Vagina (tissue), 2 donors: ENCODE measurements at regions not wholly inside any gene's neighbourhood (a gene's known extent, or its start where the extent isn't known, plus 50 kb on each side); places are given as distances from the start of the nearest gene placed in this dataset.

Source experiments
- DNase-seq, 2 donors: peaks; one replicate each; pipeline ENCODE4 v3.0.0-alpha.2; 2017; ENCODE audit errors: extremely low spot score in 2 of 2
- H3K27ac ChIP-seq: fragments of 200-600 bp; sonication (generic); one replicate; pipeline ENCODE4 v1.5.1; 2019
- H3K27me3 ChIP-seq: fragments of 200-600 bp; sonication (generic); one replicate; pipeline ENCODE4 v1.5.1; 2019
- H3K36me3 ChIP-seq, 2 donors: fragments of 200-600 bp; sonication (generic); one replicate each; pipeline ENCODE4 v1.5.1; 2017 to 2019
- H3K4me1 ChIP-seq: fragments of 200-600 bp; sonication (generic); one replicate; pipeline ENCODE4 v1.5.1; 2019
- H3K4me3 ChIP-seq, 2 donors: fragments of 200-600 bp; sonication (generic); 1 replicate in 1 of 2; 2 replicates in 1 of 2; pipeline ENCODE4 v1.5.1; 2016 to 2019
- H3K9me3 ChIP-seq: fragments of 200-600 bp; sonication (generic); one replicate; pipeline ENCODE4 v1.5.1; 2019
- CTCF ChIP-seq, 3 experiments: fragments of 450-650 bp in 2 of 3; fragments of 200-600 bp in 1 of 3; sonication (generic) in 1 of 3; IDR thresholded peaks; one replicate each; pipeline ENCODE4 v1.5.1; 2017 to 2019; ENCODE audit warnings: antibody characterized with exemption in 3 of 3, mild to moderate bottlenecking in 2 of 3, moderate library complexity in 2 of 3
- POLR2A ChIP-seq, 2 donors: fragments of 450-650 bp; IDR thresholded peaks; one replicate each; pipeline ENCODE4 v1.6.1; 2017; ENCODE audit warnings: antibody characterized with exemption in 2 of 2, mild to moderate bottlenecking in 2 of 2, moderate library complexity in 2 of 2
- POLR2AphosphoS5 ChIP-seq, 2 donors: sonication (generic); formaldehyde crosslinking; IDR thresholded peaks; one replicate each; pipeline ENCODE4 v1.9.0; 2017; ENCODE audit warnings: antibody characterized with exemption in 2 of 2, mild to moderate bottlenecking in 2 of 2, low read depth in 1 of 2; ENCODE audit not compliant: insufficient read depth in 1 of 2
- intact Hi-C: fragments of 100-400 bp; cut with DNase I; formaldehyde crosslinking; loops from one replicate; pipeline ENCODE4 v1.15.1; 2023

- H3K27ac ChIP-seq: no peak overlapping the region
- DNase-seq: no peak
- intact Hi-C loops: no loop called here
- no peak overlapping the region for H3K4me3 ChIP-seq
- no peaks in the 10 kb centered on the region for H3K36me3 ChIP-seq
- no peak for TF ChIP-seq POLR2AphosphoS5 (IDR thresholded peaks at IDR 0.05; ENCODE audit: insufficient read depth in 1 of 2, low read depth in 1 of 2)
- TF ChIP-seq CTCF (IDR thresholded peaks at IDR 0.05): no peak
- TF ChIP-seq POLR2A (IDR thresholded peaks at IDR 0.05): no peak
- no peaks in the 10 kb centered on the region for H3K27me3 ChIP-seq
- no peaks in the 10 kb centered on the region for H3K4me1 ChIP-seq
- H3K9me3 ChIP-seq: no peaks in the 10 kb centered on the region
Measured at GRCh38 chr2:188705191-188705590, 269.0 kb upstream of the COL3A1 start.

- H3K4me1 ChIP-seq: no peaks in the 10 kb centered on the region
- DNase-seq: no peak
- H3K36me3 ChIP-seq: no peaks in the 10 kb centered on the region
- intact Hi-C loops: no loop called here
- H3K27me3 ChIP-seq: no peaks in the 10 kb centered on the region
- H3K4me3 ChIP-seq: no peak overlapping the region
- H3K9me3 ChIP-seq: no peaks in the 10 kb centered on the region
- no peak for TF ChIP-seq POLR2A (IDR thresholded peaks at IDR 0.05)
- no peak for TF ChIP-seq CTCF (IDR thresholded peaks at IDR 0.05)
- no peak overlapping the region for H3K27ac ChIP-seq
Measured at GRCh38 chr2:188713961-188714360, 260.2 kb upstream of the COL3A1 start.

- Histone ChIP-seq H3K27ac (no peak overlapping the region), H3K9me3 (no peaks in the 10 kb centered on the region), H3K4me3 (no peak overlapping the region), H3K27me3 (no peaks in the 10 kb centered on the region), H3K36me3 (no peaks in the 10 kb centered on the region), H3K4me1 (no peaks in the 10 kb centered on the region)
- no peak for TF ChIP-seq CTCF (IDR thresholded peaks at IDR 0.05)
- TF ChIP-seq POLR2AphosphoS5 (IDR thresholded peaks at IDR 0.05; ENCODE audit: insufficient read depth in 1 of 2, low read depth in 1 of 2): no peak
- no peak for TF ChIP-seq POLR2A (IDR thresholded peaks at IDR 0.05)
- intact Hi-C loops: no loop called here
- DNase-seq: no peak
Measured at GRCh38 chr2:188720811-188721605, 253.2 kb upstream of the COL3A1 start.

GRCh38 chr2:188721784-188722183, 252.4 kb upstream of the COL3A1 start:
- TF ChIP-seq POLR2AphosphoS5 (IDR thresholded peaks at IDR 0.05; ENCODE audit: insufficient read depth in 1 of 2, low read depth in 1 of 2) (no peak), POLR2A (IDR thresholded peaks at IDR 0.05) (no peak)
- Histone ChIP-seq H3K27ac (no peak overlapping the region), H3K27me3 (no peaks in the 10 kb centered on the region), H3K4me1 (no peaks in the 10 kb centered on the region), H3K9me3 (no peaks in the 10 kb centered on the region), H3K4me3 (no peak overlapping the region), H3K36me3 (no peaks in the 10 kb centered on the region)
- DNase-seq: no peak
- intact Hi-C loops: no loop called here

GRCh38 chr2:188725746-188726360, 248.3 kb upstream of the COL3A1 start:
- Histone ChIP-seq H3K9me3 (no peaks in the 10 kb centered on the region), H3K4me3 (no peak overlapping the region), H3K27ac (no peak overlapping the region), H3K27me3 (no peaks in the 10 kb centered on the region), H3K36me3 (no peaks in the 10 kb centered on the region), H3K4me1 (no peaks in the 10 kb centered on the region)
- TF ChIP-seq POLR2A (IDR thresholded peaks at IDR 0.05) (no peak), POLR2AphosphoS5 (IDR thresholded peaks at IDR 0.05; ENCODE audit: insufficient read depth in 1 of 2, low read depth in 1 of 2) (no peak), CTCF (IDR thresholded peaks at IDR 0.05) (no peak)
- intact Hi-C loops: no loop called here
- no peak for DNase-seq
